Glutamatergic neuron (in vitro differentiated cells): ENCODE measurements at regions not wholly inside any gene's neighbourhood (a gene's known extent, or its start where the extent isn't known, plus 50 kb on each side); places are given as distances from the start of the nearest gene placed in this dataset.

Experiments
- DNase-seq: peaks from one replicate; pipeline ENCODE4 v3.0.0; 2022
- H3K27ac Mint-ChIP-seq: one replicate; pipeline ENCODE4 v1.8.0; 2020; ENCODE audit warnings: mild to moderate bottlenecking, mixed read lengths, inconsistent platforms; ENCODE audit not compliant: unreplicated experiment
- H3K27me3 Mint-ChIP-seq: one replicate; pipeline ENCODE4 v1.8.0; 2020; ENCODE audit warnings: mild to moderate bottlenecking, moderate library complexity, mixed read lengths, inconsistent platforms; ENCODE audit not compliant: unreplicated experiment
- H3K36me3 Mint-ChIP-seq: one replicate; pipeline ENCODE4 v1.8.0; 2020; ENCODE audit warnings: mild to moderate bottlenecking, mixed read lengths, inconsistent platforms; ENCODE audit not compliant: unreplicated experiment
- H3K4me1 Mint-ChIP-seq: one replicate; pipeline ENCODE4 v1.8.0; 2020; ENCODE audit warnings: mild to moderate bottlenecking, low read depth, mixed read lengths, inconsistent platforms; ENCODE audit not compliant: unreplicated experiment
- H3K4me3 Mint-ChIP-seq: one replicate; pipeline ENCODE4 v1.8.0; 2020; ENCODE audit warnings: mild to moderate bottlenecking, mixed read lengths, inconsistent platforms; ENCODE audit not compliant: unreplicated experiment
- H3K9me3 Mint-ChIP-seq: one replicate; pipeline ENCODE4 v1.8.0; 2020; ENCODE audit warnings: mild to moderate bottlenecking, moderate library complexity, mixed read lengths, inconsistent platforms; ENCODE audit not compliant: unreplicated experiment
- CTCF ChIP-seq: fragments of 200-600 bp; sonication (generic); IDR thresholded peaks from one replicate; pipeline ENCODE4 v1.5.0; 2021; ENCODE audit not compliant: partially characterized antibody, unreplicated experiment

- Mint-ChIP-seq H3K9me3 (peaks cover 2% of the 10 kb centered on the region), H3K4me3 (no peak overlapping the region), H3K36me3 (no peaks in the 10 kb centered on the region), H3K4me1 (no peaks in the 10 kb centered on the region), H3K27ac (no peak overlapping the region), H3K27me3 (peaks cover 2% of the 10 kb centered on the region)
- DNase-seq = no peak
- no peak for TF ChIP-seq CTCF
Measured at GRCh38 chr18:21928925-21929324, 188.3 kb downstream of the MIB1 start.

DNA sequence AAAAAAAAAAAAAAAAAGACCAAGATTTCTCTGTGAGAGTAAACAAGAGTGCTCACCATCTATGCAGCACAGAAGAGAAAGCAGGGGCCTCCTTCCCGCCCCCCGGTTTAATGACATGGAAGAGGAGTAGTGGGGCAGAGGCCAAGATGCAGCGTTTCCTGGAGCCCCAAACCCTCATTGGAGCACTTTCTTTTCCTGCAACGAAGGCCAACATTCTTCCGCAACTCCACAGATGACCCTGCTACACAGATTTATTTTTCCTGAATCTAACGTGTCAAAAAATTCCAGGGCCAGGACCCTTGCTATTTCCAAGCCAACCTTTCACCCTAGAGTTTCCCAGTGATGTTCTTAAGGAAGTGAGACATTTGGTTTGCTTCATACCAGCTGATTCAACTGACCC, 189.6 kb downstream of the MIB1 start:
- Mint-ChIP-seq H3K4me1 (no peaks in the 10 kb centered on the region), H3K27ac (no peak overlapping the region), H3K9me3 (peaks cover 2% of the 10 kb centered on the region), H3K36me3 (no peaks in the 10 kb centered on the region), H3K4me3 (no peak overlapping the region), H3K27me3 (peaks cover 4% of the 10 kb centered on the region)
- DNase-seq = no peak
- TF ChIP-seq CTCF = no peak

DNA sequence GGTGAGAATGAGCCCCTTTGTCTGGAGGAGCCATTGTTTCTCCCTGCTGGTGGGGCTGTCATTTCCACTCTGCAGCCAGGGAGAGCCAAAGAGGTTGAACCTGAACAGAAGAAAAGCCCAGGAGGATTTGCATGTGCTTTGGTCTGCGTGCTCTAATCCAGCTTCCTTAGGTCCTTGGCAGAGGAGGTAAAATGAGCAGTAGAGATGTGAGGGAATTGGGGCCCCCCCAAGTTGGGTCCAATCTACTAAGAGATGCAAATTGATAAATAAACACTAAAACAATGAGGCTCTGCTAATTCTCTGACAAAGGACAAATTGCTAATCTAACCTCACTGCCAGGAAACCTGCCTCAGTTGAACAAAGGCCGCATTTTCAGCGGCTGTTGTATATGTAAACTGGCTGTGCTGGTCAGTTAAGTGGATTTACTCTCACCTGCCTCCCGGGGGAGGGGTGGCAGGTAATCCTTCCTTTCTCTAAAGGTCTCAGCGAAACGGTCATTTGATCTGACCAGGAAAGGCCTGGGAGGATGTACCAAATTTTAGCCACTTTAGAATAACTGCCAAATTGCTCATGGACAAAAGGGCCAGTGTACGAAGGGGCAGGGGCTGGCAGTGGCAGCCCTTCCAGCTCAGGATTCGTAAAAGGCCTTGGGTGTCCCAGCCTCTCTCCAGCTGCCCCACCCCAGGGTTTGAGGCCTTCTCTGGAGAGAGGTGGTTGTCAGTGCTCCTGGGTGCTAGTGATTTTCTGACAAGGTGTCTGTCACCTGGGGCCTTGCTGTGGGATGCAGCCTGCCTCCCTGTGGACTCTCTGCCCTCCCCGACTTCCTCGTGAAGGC, 193.6 kb downstream of the MIB1 start:
- TF ChIP-seq CTCF = no peak
- no peak for DNase-seq
- no peak overlapping the region for H3K4me3 Mint-ChIP-seq

DNA sequence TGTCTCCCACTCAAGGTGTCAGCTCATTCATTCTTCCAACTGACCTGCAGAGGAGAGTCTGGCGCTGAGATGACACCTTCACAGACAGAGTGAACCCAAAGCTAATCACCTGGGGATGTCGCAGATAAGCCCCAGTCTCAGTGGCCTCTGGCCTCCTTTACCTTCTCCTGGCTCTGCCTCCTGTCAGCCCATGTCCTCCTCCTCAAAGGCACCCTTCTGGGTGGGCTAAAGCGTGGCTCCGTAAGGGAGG, 194.1 kb downstream of the MIB1 start:
- no peak for DNase-seq
- Mint-ChIP-seq H3K27me3 (peaks cover 4% of the 10 kb centered on the region), H3K4me3 (no peak overlapping the region), H3K36me3 (no peaks in the 10 kb centered on the region), H3K27ac (no peak overlapping the region), H3K9me3 (peaks cover 2% of the 10 kb centered on the region), H3K4me1 (no peaks in the 10 kb centered on the region)
- no peak for TF ChIP-seq CTCF

More for the DNA sequence above, 193.6 kb downstream of the MIB1 start:
- no peaks in the 10 kb centered on the region for H3K36me3 Mint-ChIP-seq
- peaks cover 2% of the 10 kb centered on the region for H3K9me3 Mint-ChIP-seq
- no peaks in the 10 kb centered on the region for H3K4me1 Mint-ChIP-seq
- no peak overlapping the region for H3K27ac Mint-ChIP-seq
- peaks cover 4% of the 10 kb centered on the region for H3K27me3 Mint-ChIP-seq

DNA sequence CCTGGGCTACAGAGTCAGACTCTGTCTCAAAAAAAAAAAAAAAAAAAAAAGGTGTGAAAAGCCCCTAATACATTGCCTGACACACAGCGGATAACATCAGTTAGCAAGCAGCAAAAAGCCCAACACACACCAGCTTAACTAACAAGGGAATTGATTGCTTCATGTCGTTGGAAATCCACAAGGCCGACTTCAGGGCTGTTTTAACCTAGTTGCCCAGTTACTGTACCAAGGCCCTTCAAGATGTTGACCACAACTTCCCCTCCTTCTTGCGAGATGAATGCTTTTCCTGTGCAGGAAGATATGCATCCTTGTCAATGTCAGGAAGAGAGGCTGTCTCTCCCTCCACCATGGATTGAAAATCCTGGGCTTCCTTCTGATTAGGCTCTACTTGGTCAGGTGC, 202.9 kb downstream of the MIB1 start:
- H3K4me1 Mint-ChIP-seq = peaks cover 8% of the 10 kb centered on the region
- H3K4me3 Mint-ChIP-seq = no peak overlapping the region
- no peak for TF ChIP-seq CTCF
- H3K27me3 Mint-ChIP-seq = peaks cover 6% of the 10 kb centered on the region
- H3K36me3 Mint-ChIP-seq = no peaks in the 10 kb centered on the region
- no peak overlapping the region for H3K27ac Mint-ChIP-seq
- no peak for DNase-seq
- H3K9me3 Mint-ChIP-seq = no peaks in the 10 kb centered on the region
